Fibroblast of villous mesenchyme (primary cell): ENCODE measurements at regions not wholly inside any gene's neighbourhood (a gene's known extent, or its start where the extent isn't known, plus 50 kb on each side); places are given as distances from the start of the nearest gene placed in this dataset.

Experiments
- DNase-seq: peaks from one replicate; pipeline ENCODE4 v3.0.0-alpha.2; 2010; ENCODE audit warnings: low read depth
- H3K4me3 ChIP-seq: 2 replicates; pipeline ENCODE4 v1.5.1; 2011; ENCODE audit warnings: low read depth, mild to moderate bottlenecking, low read length
- TF ChIP-seq, protein P1 (sequence below): IDR thresholded peaks from 2 replicates; pipeline ENCODE4 v1.5.1; 2012; ENCODE audit warnings: low read depth, mild to moderate bottlenecking, low read length; ENCODE audit not compliant: insufficient read depth

DNA sequence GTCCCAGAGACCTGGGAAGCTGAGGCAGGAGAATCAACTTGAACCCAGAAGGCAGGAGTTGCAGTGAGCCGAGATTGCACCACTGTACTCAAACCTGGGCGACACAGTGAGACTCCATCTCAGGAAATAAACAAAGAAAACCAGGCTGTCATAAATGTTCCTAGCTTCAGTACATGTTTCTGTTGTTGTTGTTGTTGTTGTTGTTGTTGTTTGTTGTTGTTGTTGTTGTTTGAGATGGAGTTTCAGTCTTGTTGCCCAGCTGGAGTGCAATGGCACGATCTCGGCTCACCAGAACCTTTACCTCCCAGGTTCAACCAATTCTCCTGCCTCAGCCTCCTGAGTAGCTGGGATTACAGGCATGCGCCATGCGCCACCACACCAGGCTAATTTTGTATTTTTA lies 452.5 kb downstream of the HS3ST3B1 start:
- TF ChIP-seq, protein P1, sequence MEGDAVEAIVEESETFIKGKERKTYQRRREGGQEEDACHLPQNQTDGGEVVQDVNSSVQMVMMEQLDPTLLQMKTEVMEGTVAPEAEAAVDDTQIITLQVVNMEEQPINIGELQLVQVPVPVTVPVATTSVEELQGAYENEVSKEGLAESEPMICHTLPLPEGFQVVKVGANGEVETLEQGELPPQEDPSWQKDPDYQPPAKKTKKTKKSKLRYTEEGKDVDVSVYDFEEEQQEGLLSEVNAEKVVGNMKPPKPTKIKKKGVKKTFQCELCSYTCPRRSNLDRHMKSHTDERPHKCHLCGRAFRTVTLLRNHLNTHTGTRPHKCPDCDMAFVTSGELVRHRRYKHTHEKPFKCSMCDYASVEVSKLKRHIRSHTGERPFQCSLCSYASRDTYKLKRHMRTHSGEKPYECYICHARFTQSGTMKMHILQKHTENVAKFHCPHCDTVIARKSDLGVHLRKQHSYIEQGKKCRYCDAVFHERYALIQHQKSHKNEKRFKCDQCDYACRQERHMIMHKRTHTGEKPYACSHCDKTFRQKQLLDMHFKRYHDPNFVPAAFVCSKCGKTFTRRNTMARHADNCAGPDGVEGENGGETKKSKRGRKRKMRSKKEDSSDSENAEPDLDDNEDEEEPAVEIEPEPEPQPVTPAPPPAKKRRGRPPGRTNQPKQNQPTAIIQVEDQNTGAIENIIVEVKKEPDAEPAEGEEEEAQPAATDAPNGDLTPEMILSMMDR, result no peak
- H3K4me3 ChIP-seq, result no peak overlapping the region
- DNase-seq, result no peak

DNA sequence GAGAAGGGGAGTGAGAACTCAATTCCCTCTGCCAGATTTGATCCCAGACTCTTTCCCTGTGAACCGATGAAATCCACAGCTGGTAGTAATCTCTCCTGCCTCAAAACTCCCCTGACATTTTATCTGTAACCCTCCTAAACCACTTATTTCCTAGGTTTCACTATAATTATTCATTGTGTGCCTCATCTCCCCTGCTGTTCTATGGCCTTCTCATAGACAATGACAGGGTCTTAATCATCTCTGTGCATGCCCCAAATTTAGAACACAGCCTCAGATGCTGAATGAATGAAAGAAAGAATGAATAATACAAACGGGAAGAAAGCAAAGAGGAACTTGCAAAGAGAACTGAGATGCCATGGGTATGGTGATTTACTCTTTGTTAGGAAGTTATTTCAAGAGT lies 451.1 kb downstream of the HS3ST3B1 start:
- DNase-seq, result no peak
- TF ChIP-seq, protein P1, result no peak
- no peak overlapping the region for H3K4me3 ChIP-seq

DNA sequence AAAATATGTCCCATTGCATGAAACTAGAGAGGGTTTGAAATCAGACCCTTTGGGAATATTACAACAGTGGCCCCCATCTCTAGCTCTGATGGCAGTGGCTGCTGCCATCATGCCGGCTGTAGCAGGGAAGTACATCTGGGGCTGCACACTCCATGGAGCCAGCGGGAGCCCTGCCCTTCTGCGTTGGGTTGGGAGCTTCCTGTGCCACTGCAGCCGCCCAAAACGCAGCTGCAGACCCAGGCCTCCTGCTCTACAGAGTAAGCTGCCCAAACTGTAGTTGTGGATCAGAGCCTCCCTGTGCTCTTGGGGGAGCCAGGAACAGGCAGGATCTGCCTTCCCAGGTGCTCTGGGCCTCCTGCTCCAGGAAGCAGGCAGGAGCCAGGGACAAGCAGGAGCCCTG lies 450.0 kb downstream of the HS3ST3B1 start:
- no peak for DNase-seq
- TF ChIP-seq, protein P1, result no peak
- H3K4me3 ChIP-seq, result no peak overlapping the region

DNA sequence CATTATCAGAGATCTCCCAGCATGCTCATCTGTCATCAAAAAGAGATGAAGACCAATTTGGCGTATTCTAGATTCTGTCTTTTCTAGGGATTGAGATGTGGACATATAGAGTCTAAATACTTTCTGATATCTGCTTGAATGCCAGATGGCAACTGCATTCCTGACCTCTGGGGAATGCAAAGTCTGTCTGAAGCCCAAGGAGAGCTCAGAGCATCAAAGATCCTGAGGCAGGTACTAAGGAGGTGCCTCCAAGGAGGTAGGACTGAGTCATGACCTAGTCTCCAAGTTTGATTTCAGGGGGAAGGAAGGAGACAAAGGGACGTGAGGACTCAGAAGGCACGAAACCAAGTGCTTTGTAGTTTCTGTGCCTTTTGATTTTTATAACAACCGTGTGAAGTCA lies 448.4 kb downstream of the HS3ST3B1 start:
- TF ChIP-seq, protein P1, result no peak
- no peak overlapping the region for H3K4me3 ChIP-seq
- DNase-seq, result no peak

DNA sequence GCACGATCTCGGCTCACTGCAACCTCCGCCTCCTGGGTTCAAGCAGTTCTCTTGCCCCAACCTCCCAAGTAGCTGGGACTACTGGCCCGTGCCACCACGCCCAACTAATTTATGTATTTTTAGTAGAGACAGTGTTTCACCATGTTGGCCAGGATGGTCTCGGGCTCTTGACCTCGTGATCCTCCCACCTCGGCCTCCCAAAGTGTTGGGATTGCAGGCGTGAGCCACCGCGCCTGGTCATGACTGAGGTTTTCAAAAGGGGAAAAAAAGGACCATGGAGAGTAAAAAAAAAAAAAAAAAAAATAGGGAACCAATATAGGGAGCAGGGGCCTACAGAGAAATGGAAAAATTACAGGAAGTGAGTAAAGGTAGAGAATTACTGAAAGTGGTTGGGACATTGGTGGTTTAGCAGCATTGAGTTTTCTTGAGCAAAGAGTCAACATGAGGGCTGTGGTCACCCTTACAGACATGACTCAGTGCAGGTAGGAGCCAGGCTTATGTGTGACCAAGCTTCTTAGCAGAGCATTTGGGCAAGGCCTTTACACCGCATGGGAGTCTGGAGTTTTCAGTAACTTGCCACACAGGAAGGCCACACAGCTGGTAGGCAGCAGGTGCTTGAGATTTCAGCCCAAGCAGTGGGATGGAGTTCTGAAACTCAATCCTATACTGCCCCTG lies 447.3 kb downstream of the HS3ST3B1 start:
- H3K4me3 ChIP-seq, result no peak overlapping the region
- TF ChIP-seq, protein P1, result no peak
- DNase-seq, result no peak

DNA sequence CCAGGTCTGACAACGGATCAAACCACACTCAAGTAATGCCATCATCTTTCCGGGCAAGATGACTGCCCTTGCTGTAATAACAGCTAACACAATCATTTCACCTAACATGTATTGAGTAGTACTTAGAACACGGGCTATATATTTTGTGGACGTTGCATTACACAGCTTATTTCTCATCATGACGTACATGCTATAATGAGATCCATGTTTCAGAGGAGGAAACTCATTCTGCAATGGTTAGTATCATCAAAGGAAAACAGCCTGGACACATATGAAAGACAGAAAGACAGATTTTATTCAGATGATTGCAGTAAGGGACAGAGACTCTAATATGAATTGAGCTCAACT lies 446.7 kb downstream of the HS3ST3B1 start:
- no peak for DNase-seq
- H3K4me3 ChIP-seq, result no peak overlapping the region
- TF ChIP-seq, protein P1, result no peak

DNA sequence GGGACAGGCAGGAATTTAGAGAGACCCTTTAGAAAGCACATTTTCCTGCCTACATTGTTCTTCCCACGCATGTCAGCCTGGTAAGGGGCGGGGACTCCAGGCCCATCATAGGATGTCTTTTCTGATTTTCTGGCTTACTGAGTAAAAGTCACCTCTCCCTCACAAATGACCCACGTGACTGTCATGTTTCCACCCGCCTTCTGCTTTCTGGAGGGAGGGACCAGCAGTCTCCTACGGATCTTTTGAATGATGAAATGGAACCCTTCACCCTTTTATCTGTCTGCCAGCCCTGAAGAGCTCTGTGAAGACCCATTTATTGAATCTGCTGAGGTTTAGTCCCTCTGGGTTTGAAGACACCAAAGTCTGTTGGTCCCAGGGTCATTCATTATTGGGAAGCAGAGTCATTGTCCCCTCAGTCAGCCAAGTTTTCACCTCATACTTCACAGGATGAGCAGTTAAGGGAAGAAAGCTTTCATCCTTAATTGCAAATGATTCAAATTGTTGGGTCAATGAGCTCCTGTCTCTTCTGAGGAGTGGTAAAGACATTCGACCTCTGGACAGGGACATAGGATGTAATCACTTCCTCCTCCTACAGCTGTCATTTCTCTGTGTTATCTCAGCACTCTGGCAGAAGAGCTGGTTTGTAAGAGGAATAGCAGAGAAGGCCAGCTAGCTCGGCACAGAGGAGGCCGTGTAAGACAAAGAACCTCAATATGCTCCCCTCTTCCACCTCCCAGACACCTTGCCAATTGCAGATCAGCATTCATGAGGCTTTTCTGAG lies 446.1 kb downstream of the HS3ST3B1 start:
- TF ChIP-seq, protein P1, result no peak
- no peak overlapping the region for H3K4me3 ChIP-seq
- no peak for DNase-seq
